GM12878 (cell line): ENCODE measurements at regions not wholly inside any gene's neighbourhood (a gene's known extent, or its start where the extent isn't known, plus 50 kb on each side); places are given as distances from the start of the nearest gene placed in this dataset.

Experiments used
- ATAC-seq: fragments of 200-7000 bp; cut with Tn5 transposase; 3 replicates; pipeline ENCODE4 v1.9.1; 2020; ENCODE audit warnings: mild to moderate bottlenecking, moderate library complexity
- BruUV-seq: library from RNA; stranded (reverse); fragments of 400-500 nt; replicated peaks from 2 replicates; lab custom pipeline; 2021; lab: Mats Ljungman, UMichigan
- CTCF ChIA-PET: fragments of 300-600 bp; sonication (Branson Sonifier 250); formaldehyde crosslinking; extraction: SDS; loops from one replicate; lab custom pipeline; 2021; ENCODE audit warnings: inconsistent platforms; lab: Yijun Ruan, JAX
- POLR2A ChIA-PET: fragments of 350-600 bp; formaldehyde crosslinking; extraction: SDS; loops from one replicate; lab custom pipeline; 2021; ENCODE audit warnings: inconsistent platforms; lab: Charles Lee
- RAD21 ChIA-PET: fragments of 300-600 bp; sonication (Branson Sonifier 250); formaldehyde crosslinking; loops from one replicate; lab custom pipeline; 2023; ENCODE audit warnings: antibody characterized with exemption; ENCODE audit not compliant: unreplicated experiment; lab: Charles Lee
- SMC1A ChIA-PET: fragments of 300-600 bp; sonication (Branson Sonifier 250); formaldehyde crosslinking; loops from one replicate; lab custom pipeline; 2023; ENCODE audit not compliant: unreplicated experiment, uncharacterized antibody; lab: Charles Lee
- DNase-seq: peaks from one replicate; pipeline ENCODE4 v3.0.0-alpha.2; 2011; ENCODE audit warnings: low read depth, low spot score
- FAIRE-seq: peaks from 3 replicates; lab custom pipeline; 2011; peaks lifted over from hg19 to GRCh38; lab: Jason Lieb, UNC
- H2AFZ ChIP-seq: 2 replicates; pipeline ENCODE4 v1.6.0; 2011; ENCODE audit warnings: low read depth, low read length, control low read depth; ENCODE audit not compliant: control insufficient read depth
- H3K27ac ChIP-seq: 2 replicates; pipeline ENCODE4 v1.5.1; 2011; ENCODE audit warnings: control low read depth; ENCODE audit not compliant: control insufficient read depth, insufficient read depth
- H3K27me3 ChIP-seq, 2 experiments: replicated peaks in 1 of 2; 2 replicates each; pipeline versions ENCODE4 v1.6.0 to v1.6.1; 2011; ENCODE audit warnings: low read length in 1 of 2; ENCODE audit not compliant: control insufficient read depth in 2 of 2, insufficient read depth in 2 of 2
- H3K36me3 ChIP-seq, 2 experiments: 2 replicates each; pipeline ENCODE4 v1.5.1; 2011; ENCODE audit warnings: low read length in 1 of 2; ENCODE audit not compliant: control insufficient read depth in 2 of 2, insufficient read depth in 2 of 2
- H3K4me1 ChIP-seq: 2 replicates; pipeline ENCODE4 v1.6.1; 2011; ENCODE audit warnings: mild to moderate bottlenecking, low read length, moderate library complexity, mixed read lengths; ENCODE audit not compliant: control insufficient read depth, insufficient read depth
- H3K4me2 ChIP-seq: 2 replicates; pipeline ENCODE4 v1.6.0; 2011; ENCODE audit warnings: control low read depth; ENCODE audit not compliant: control insufficient read depth, insufficient read depth
- H3K4me3 ChIP-seq: fragments of 200-600 bp; sonication (generic); 2 replicates; pipeline ENCODE4 v1.5.1; 2016
- H3K79me2 ChIP-seq: 2 replicates; pipeline ENCODE4 v1.6.0; 2011; ENCODE audit warnings: low read length; ENCODE audit not compliant: control insufficient read depth, insufficient read depth
- H3K9ac ChIP-seq: 2 replicates; pipeline ENCODE4 v1.8.0; 2011; ENCODE audit warnings: low read length, control low read depth, mixed read lengths; ENCODE audit not compliant: control insufficient read depth, insufficient read depth
- H3K9me3 ChIP-seq: replicated peaks from 3 replicates; pipeline ENCODE4 v1.5.1; 2011; ENCODE audit warnings: mild to moderate bottlenecking, low read length; ENCODE audit not compliant: control insufficient read depth, insufficient read depth
- H4K20me1 ChIP-seq: 2 replicates; pipeline ENCODE4 v1.6.0; 2011; ENCODE audit not compliant: control insufficient read depth, insufficient read depth
- KAT2A ChIP-seq: conservative IDR thresholded peaks from 2 replicates; pipeline ENCODE4 v1.6.1; 2011; ENCODE audit warnings: low read depth, low read length; ENCODE audit not compliant: control insufficient read depth
- MEF2B ChIP-seq: fragments of 450-650 bp; IDR thresholded peaks from 2 replicates; pipeline ENCODE4 v1.6.1; 2018; ENCODE audit warnings: mild to moderate bottlenecking, moderate library complexity; ENCODE audit not compliant: partially characterized antibody, poor library complexity, severe bottlenecking
- MXI1 ChIP-seq: fragments of 150-350 bp; IDR thresholded peaks from 2 replicates; pipeline ENCODE4 v1.6.1; 2011; ENCODE audit warnings: low read depth, mild to moderate bottlenecking, inconsistent platforms, low read length, improper control_type of control experiment
- MYC ChIP-seq: IDR thresholded peaks from 2 replicates; pipeline ENCODE4 v1.6.1; 2011; ENCODE audit warnings: mild to moderate bottlenecking, low read length, moderate library complexity, inconsistent platforms; ENCODE audit not compliant: insufficient read depth, insufficient replicate concordance, insufficient read length, severe bottlenecking
- NFYA ChIP-seq: IDR thresholded peaks from 2 replicates; pipeline ENCODE4 v1.6.1; 2011; ENCODE audit warnings: low read depth, mild to moderate bottlenecking, low read length, improper control_type of control experiment, borderline replicate concordance
- NKRF ChIP-seq: fragments of 450-650 bp; conservative IDR thresholded peaks from 2 replicates; pipeline ENCODE4 v1.6.1; 2017; ENCODE audit warnings: mild to moderate bottlenecking, moderate library complexity
- PAX5 ChIP-seq: IDR thresholded peaks from 2 replicates; pipeline ENCODE4 v1.6.1; 2011; ENCODE audit warnings: low read depth, low read length, borderline replicate concordance
- RBBP5 ChIP-seq: fragments of 200-600 bp; sonication (generic); conservative IDR thresholded peaks from 2 replicates; pipeline ENCODE4 v1.6.1; 2016
- RCOR1 ChIP-seq: conservative IDR thresholded peaks from 2 replicates; pipeline ENCODE4 v1.6.1; 2012; ENCODE audit warnings: low read depth, low read length, improper control_type of control experiment
- SMAD1 ChIP-seq: fragments of 450-650 bp; IDR thresholded peaks from 2 replicates; pipeline ENCODE4 v1.6.1; 2018; ENCODE audit warnings: mild to moderate bottlenecking, low read depth; ENCODE audit not compliant: partially characterized antibody
- SREBF2 ChIP-seq: IDR thresholded peaks from 2 replicates; pipeline ENCODE4 v1.6.1; 2012; ENCODE audit warnings: mild to moderate bottlenecking, low read length
- SRF ChIP-seq, 2 experiments: IDR thresholded peaks; 2 replicates each; pipeline ENCODE4 v1.6.1; 2011; ENCODE audit warnings: low read depth in 2 of 2, low read length in 2 of 2, mild to moderate bottlenecking in 1 of 2, moderate library complexity in 1 of 2
- STAT3 ChIP-seq: IDR thresholded peaks from 2 replicates; pipeline ENCODE4 v1.6.1; 2011; ENCODE audit warnings: low read depth, low read length, improper control_type of control experiment
- TBL1XR1 ChIP-seq: IDR thresholded peaks from 2 replicates; pipeline ENCODE4 v1.6.1; 2012; ENCODE audit warnings: low read depth, low read length, improper control_type of control experiment
- ZBED1 ChIP-seq: IDR thresholded peaks from 2 replicates; pipeline ENCODE4 v1.6.1; 2016; ENCODE audit warnings: borderline replicate concordance
- WGBS: methylation state at CpG from one replicate; pipeline ENCODE4 v1.1.6; 2016; ENCODE audit warnings: low lambda C conversion rate; ENCODE audit not compliant: insufficient replicate concordance, insufficient coverage; ENCODE audit errors: missing lambda C conversion rate; 5-methylcytosine and 5-hydroxymethylcytosine counted together
- in situ Hi-C: fragments of 300-500 bp; cut with MboI; formaldehyde crosslinking; loops from 9 replicates; pipeline ENCODE4 v1.14.3; 2018; ENCODE audit warnings: mixed read lengths
- intact Hi-C: fragments of 100-400 bp; cut with micrococcal nuclease; formaldehyde crosslinking; loops from one replicate; pipeline ENCODE4 v1.14.2; 2022; ENCODE audit not compliant: unreplicated experiment

GRCh38 chr10:78594559-78595268, 474.1 kb upstream of the ZMIZ1 start:
- H3K4me2 ChIP-seq: no peak overlapping the region
- no TSS peak for BruUV-seq
- no peaks in the 10 kb centered on the region for H4K20me1 ChIP-seq
- ChIA-PET RAD21 (no interaction called here), SMC1A (interaction anchor here (0.6 kb wide), 1 partner anchor 668 kb away, joined by 3 read pairs; no protein-coding TSS in a partner anchor), CTCF (no interaction called here), POLR2A (no interaction called here)
- FAIRE-seq: no peak
- no peak overlapping the region for H3K9ac ChIP-seq
- in situ Hi-C loops (no loop called here), intact Hi-C loops (no loop called here)
- H3K79me2 ChIP-seq: no peaks in the 10 kb centered on the region
- no peaks in the 10 kb centered on the region for H3K4me1 ChIP-seq
- peaks cover 0 to under 1% of the 10 kb centered on the region in 2 experiments; a peak in 1 of 4 replicates for H3K27me3 ChIP-seq
- DNase-seq: no peak
- TF ChIP-seq NFYA (no peak), STAT3 (no peak), PAX5 (no peak), MXI1 (no peak), SMAD1 (no peak), RCOR1 (no peak)
- no peak for ATAC-seq
- no peak overlapping the region for H3K27ac ChIP-seq
- 2% methylated on average over 7 of the region's 7 CpGs for WGBS
- H2AFZ ChIP-seq: no peak overlapping the region
- no peaks in the 10 kb centered on the region for H3K9me3 ChIP-seq
- no peaks in the 10 kb centered on the region for H3K36me3 ChIP-seq
- H3K4me3 ChIP-seq: no peak overlapping the region

GRCh38 chr10:78595269-78595619, 473.5 kb upstream of the ZMIZ1 start:
- no TSS peak for BruUV-seq
- no peak overlapping the region for H2AFZ ChIP-seq
- ATAC-seq (no peak), DNase-seq (no peak), FAIRE-seq (no peak)
- H3K79me2 ChIP-seq: no peaks in the 10 kb centered on the region
- no peaks in the 10 kb centered on the region; a peak in 1 of 4 replicates for H3K27me3 ChIP-seq
- H4K20me1 ChIP-seq: no peaks in the 10 kb centered on the region
- no peak overlapping the region for H3K27ac ChIP-seq
- ChIA-PET RAD21 (no interaction called here), CTCF (no interaction called here), POLR2A (no interaction called here), SMC1A (no interaction called here)
- no peaks in the 10 kb centered on the region for H3K36me3 ChIP-seq
- TF ChIP-seq MEF2B (no peak), KAT2A (no peak), MXI1 (no peak), ZBED1 (no peak), RBBP5 (no peak), SRF (IDR thresholded peaks at IDR 0.05; ENCODE audit: low read depth in 2 of 2, low read length in 2 of 2) (no peak), SREBF2 (no peak), MYC (no peak), TBL1XR1 (no peak), NKRF (no peak)
- 0% methylated on average over 5 of the region's 5 CpGs for WGBS
- in situ Hi-C loops: no loop called here
- no peak overlapping the region for H3K4me3 ChIP-seq
- no peak overlapping the region for H3K9ac ChIP-seq
- no peaks in the 10 kb centered on the region for H3K9me3 ChIP-seq
- H3K4me2 ChIP-seq: no peak overlapping the region
- no peaks in the 10 kb centered on the region for H3K4me1 ChIP-seq
- intact Hi-C loops: no loop called here
